ENCODE measurements at regions not wholly inside any gene's neighbourhood (a gene's known extent, or its start where the extent isn't known, plus 50 kb on each side); places are given as distances from the start of the nearest gene placed in this dataset.

GRCh38 chr9:3648722-3649246 is 123.0 kb upstream of the RFX3 start:
- no peak for TF ChIP-seq POLR2A (IDR thresholded peaks at IDR 0.05)
- TF ChIP-seq CTCF (IDR thresholded peaks at IDR 0.05 in 4 of 5, conservative IDR thresholded peaks at IDR 0.05 in 1 of 5) = no peak

Data from gastrocnemius medialis (tissue), 4 donors.